ENCODE measurements at regions not wholly inside any gene's neighbourhood (a gene's known extent, or its start where the extent isn't known, plus 50 kb on each side); places are given as distances from the start of the nearest gene placed in this dataset.

DNA sequence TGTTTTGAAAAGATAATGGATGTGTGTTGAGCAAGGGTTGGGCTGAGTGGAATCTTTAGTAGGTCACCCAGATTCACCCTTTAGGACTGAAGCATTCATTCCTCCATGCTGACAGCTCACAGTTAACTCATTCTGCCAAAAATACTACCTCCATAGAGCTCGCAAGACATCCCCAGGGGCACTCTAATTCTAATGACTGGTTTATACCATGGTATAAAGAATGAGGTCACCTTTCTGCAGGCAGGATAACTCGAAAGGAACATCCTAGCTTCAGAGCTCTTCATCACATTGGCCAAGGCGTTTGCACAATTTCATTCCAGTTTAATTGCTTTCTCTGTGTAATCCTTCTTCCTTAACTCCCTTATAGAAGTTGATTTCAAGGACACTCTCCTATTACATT is 1257.2 kb upstream of the EYS start:
- TF ChIP-seq POLR2A (conservative IDR thresholded peaks at IDR 0.05), result no peak
- TF ChIP-seq KAT8 (IDR thresholded peaks at IDR 0.05; ENCODE audit: low read depth), result no peak

All from K562 (cell line).